H1 (cell line): ENCODE measurements at regions not wholly inside any gene's neighbourhood (a gene's known extent, or its start where the extent isn't known, plus 50 kb on each side); places are given as distances from the start of the nearest gene placed in this dataset.

Experiments
- CTCF ChIA-PET: fragments of 300-600 bp; sonication (Branson Sonifier 250); formaldehyde crosslinking; loops from one replicate; lab custom pipeline; 2021; ENCODE audit not compliant: partially characterized antibody; lab: Charles Lee
- POLR2A ChIA-PET: fragments of 300-600 bp; sonication (Branson Sonifier 250); formaldehyde crosslinking; loops from one replicate; lab custom pipeline; 2021; ENCODE audit warnings: inconsistent platforms; ENCODE audit not compliant: partially characterized antibody; lab: Charles Lee
- DNase-seq, 2 experiments: peaks; one replicate each; pipeline versions ENCODE4 v3.0.0 to v3.0.0-alpha.2; 2010 to 2022; ENCODE audit warnings: low spot score in 2 of 2, low read depth in 1 of 2, mixed read lengths in 1 of 2
- FAIRE-seq: peaks from 2 replicates; lab custom pipeline; 2011; peaks lifted over from hg19 to GRCh38; lab: Jason Lieb, UNC
- H2AFZ ChIP-seq: 2 replicates; pipeline ENCODE4 v1.8.1; 2012; ENCODE audit warnings: low read length, inconsistent platforms
- H2AK5ac ChIP-seq: 2 replicates; pipeline ENCODE4 v1.6.1; 2013; ENCODE audit warnings: low read depth, low read length
- H2BK120ac ChIP-seq: replicated peaks from 2 replicates; pipeline ENCODE3; 2013; ENCODE audit warnings: low read depth, low read length, inconsistent platforms
- H2BK12ac ChIP-seq: 2 replicates; pipeline ENCODE4 v1.6.1; 2013; ENCODE audit warnings: low read depth, low read length
- H2BK15ac ChIP-seq: 2 replicates; pipeline ENCODE4 v1.6.1; 2013; ENCODE audit warnings: low read length
- H2BK20ac ChIP-seq: 2 replicates; pipeline ENCODE4 v1.6.1; 2013; ENCODE audit warnings: low read length
- H2BK5ac ChIP-seq: 2 replicates; pipeline ENCODE4 v1.6.1; 2013; ENCODE audit warnings: low read depth, low read length
- H3K14ac ChIP-seq: 2 replicates; pipeline ENCODE4 v1.6.1; 2013; ENCODE audit warnings: inconsistent platforms; ENCODE audit not compliant: insufficient read length
- H3K18ac ChIP-seq: 2 replicates; pipeline ENCODE4 v1.6.1; 2013; ENCODE audit warnings: low read length; ENCODE audit errors: extremely low read depth
- H3K23ac ChIP-seq: 2 replicates; pipeline ENCODE4 v1.6.1; 2013; ENCODE audit warnings: inconsistent platforms; ENCODE audit not compliant: insufficient read length
- H3K23me2 ChIP-seq: 2 replicates; pipeline ENCODE4 v1.6.1; 2013; ENCODE audit warnings: low read depth, low read length
- H3K27ac ChIP-seq: 2 replicates; pipeline ENCODE4 v1.6.1; 2011; ENCODE audit warnings: low read depth, low read length, inconsistent platforms
- H3K27me3 ChIP-seq, 4 experiments: replicated peaks in 1 of 4; 1 replicate in 1 of 4; 2 replicates in 3 of 4; pipeline versions ENCODE4 v1.6.1 to v1.8.1; 2011 to 2013; ENCODE audit warnings: low read length in 3 of 4, mild to moderate bottlenecking in 3 of 4, inconsistent platforms in 2 of 4, mixed read lengths in 2 of 4, moderate library complexity in 1 of 4; ENCODE audit not compliant: control insufficient read depth in 3 of 4, insufficient read depth in 3 of 4; ENCODE audit errors: extremely low read depth in 1 of 4
- H3K36me3 ChIP-seq, 4 experiments: 2 replicates each; pipeline versions ENCODE4 v1.6.1 to v1.8.1; 2011 to 2013; ENCODE audit warnings: mild to moderate bottlenecking in 4 of 4, low read length in 3 of 4, moderate library complexity in 2 of 4, control low read depth in 1 of 4, inconsistent platforms in 1 of 4; ENCODE audit not compliant: insufficient read depth in 4 of 4, control insufficient read depth in 2 of 4
- H3K4ac ChIP-seq: replicated peaks from 2 replicates; pipeline ENCODE3; 2013; ENCODE audit warnings: low read length, low read depth, mixed read lengths, inconsistent platforms; ENCODE audit not compliant: insufficient read length
- H3K4me1 ChIP-seq, 4 experiments: replicated peaks in 1 of 4; 1 replicate in 1 of 4; 2 replicates in 3 of 4; pipeline versions ENCODE4 v1.6.1 to v1.8.1; 2011 to 2013; ENCODE audit warnings: low read length in 3 of 4, inconsistent platforms in 2 of 4, mixed read lengths in 1 of 4; ENCODE audit not compliant: insufficient read depth in 4 of 4, control insufficient read depth in 3 of 4
- H3K4me2 ChIP-seq, 2 experiments: 2 replicates each; pipeline versions ENCODE4 v1.6.1 to v1.8.1; 2011 to 2013; ENCODE audit warnings: low read depth in 2 of 2, low read length in 2 of 2, control low read depth in 1 of 2, inconsistent platforms in 1 of 2, mild to moderate bottlenecking in 1 of 2; ENCODE audit not compliant: insufficient read depth in 1 of 2
- H3K4me3 ChIP-seq, 4 experiments: fragments of 200-600, 300-600 bp in 1 of 4; sonication (generic), shearing (Covaris generic), sonication (Bioruptor Twin) in 1 of 4; 2 replicates each; pipeline versions ENCODE4 v1.5.1 to v1.8.1; 2011 to 2016; ENCODE audit warnings: low read length in 4 of 4, low read depth in 3 of 4, control low read depth in 2 of 4, inconsistent platforms in 2 of 4, mild to moderate bottlenecking in 2 of 4, mixed read lengths in 1 of 4, moderate library complexity in 1 of 4; ENCODE audit not compliant: insufficient read depth in 2 of 4; ENCODE audit errors: extremely low read depth in 1 of 4
- H3K56ac ChIP-seq: replicated peaks from 2 replicates; pipeline ENCODE3; 2013; ENCODE audit warnings: low read depth, mild to moderate bottlenecking, mixed read lengths, low read length, inconsistent platforms; ENCODE audit not compliant: insufficient read length
- H3K79me1 ChIP-seq: 2 replicates; pipeline ENCODE4 v1.6.1; 2013; ENCODE audit warnings: low read depth, low read length, control low read depth
- H3K79me2 ChIP-seq, 2 experiments: 2 replicates each; pipeline versions ENCODE4 v1.6.1 to v1.8.1; 2012 to 2013; ENCODE audit warnings: low read length in 2 of 2, mild to moderate bottlenecking in 2 of 2, inconsistent platforms in 1 of 2; ENCODE audit not compliant: insufficient read depth in 2 of 2, control insufficient read depth in 1 of 2
- H3K9ac ChIP-seq, 4 experiments: replicated peaks in 1 of 4; 1 replicate in 1 of 4; 2 replicates in 3 of 4; pipeline versions ENCODE4 v1.6.1 to v1.8.1; 2011 to 2013; ENCODE audit warnings: low read depth in 3 of 4, low read length in 3 of 4, control low read depth in 2 of 4, mild to moderate bottlenecking in 2 of 4, moderate library complexity in 2 of 4, inconsistent platforms in 1 of 4; ENCODE audit errors: extremely low read depth in 1 of 4
- H3K9me3 ChIP-seq, 2 experiments: 2 replicates each; pipeline versions ENCODE4 v1.6.1 to v1.8.1; 2012 to 2013; ENCODE audit warnings: mild to moderate bottlenecking in 2 of 2, moderate library complexity in 2 of 2, control low read depth in 1 of 2, inconsistent platforms in 1 of 2, low read depth in 1 of 2, low read length in 1 of 2, mixed read lengths in 1 of 2; ENCODE audit not compliant: insufficient read depth in 2 of 2
- H4K20me1 ChIP-seq, 2 experiments: replicated peaks in 1 of 2; 2 replicates each; pipeline versions ENCODE3 to v1.8.1; 2011 to 2013; ENCODE audit warnings: inconsistent platforms in 2 of 2, low read length in 2 of 2, mild to moderate bottlenecking in 1 of 2; ENCODE audit not compliant: insufficient read depth in 2 of 2, control insufficient read depth in 1 of 2
- H4K5ac ChIP-seq: 2 replicates; pipeline ENCODE4 v1.6.1; 2013; ENCODE audit warnings: low read length, low read depth, mixed read lengths, inconsistent platforms; ENCODE audit not compliant: insufficient read length
- H4K8ac ChIP-seq: 2 replicates; pipeline ENCODE4 v1.8.0; 2013; ENCODE audit warnings: mild to moderate bottlenecking, moderate library complexity, low read length, inconsistent platforms; ENCODE audit not compliant: insufficient read depth; ENCODE audit errors: extremely low read depth
- H4K91ac ChIP-seq: replicated peaks from 2 replicates; pipeline ENCODE3; 2013; ENCODE audit warnings: low read length, mixed read lengths, inconsistent platforms; ENCODE audit not compliant: insufficient read length
- SIRT6 ChIP-seq: IDR thresholded peaks from one replicate; pipeline ENCODE4 v1.7.1; 2012; ENCODE audit warnings: low read length, inconsistent platforms
- WGBS, 2 experiments: shearing (Covaris generic) in 1 of 2; methylation state at CpG; one replicate each; pipeline versions ENCODE4 v1.1.6 to v1.1.7; 2013 to 2015; ENCODE audit warnings: low lambda C conversion rate in 2 of 2, mixed read lengths in 2 of 2, inconsistent platforms in 1 of 2, low coverage in 1 of 2, missing lambda C conversion rate in 1 of 2; ENCODE audit not compliant: insufficient replicate concordance in 2 of 2, insufficient coverage in 1 of 2, insufficient read length in 1 of 2; ENCODE audit errors: extremely low coverage in 1 of 2, missing lambda C conversion rate in 1 of 2; 5-methylcytosine and 5-hydroxymethylcytosine counted together

DNA sequence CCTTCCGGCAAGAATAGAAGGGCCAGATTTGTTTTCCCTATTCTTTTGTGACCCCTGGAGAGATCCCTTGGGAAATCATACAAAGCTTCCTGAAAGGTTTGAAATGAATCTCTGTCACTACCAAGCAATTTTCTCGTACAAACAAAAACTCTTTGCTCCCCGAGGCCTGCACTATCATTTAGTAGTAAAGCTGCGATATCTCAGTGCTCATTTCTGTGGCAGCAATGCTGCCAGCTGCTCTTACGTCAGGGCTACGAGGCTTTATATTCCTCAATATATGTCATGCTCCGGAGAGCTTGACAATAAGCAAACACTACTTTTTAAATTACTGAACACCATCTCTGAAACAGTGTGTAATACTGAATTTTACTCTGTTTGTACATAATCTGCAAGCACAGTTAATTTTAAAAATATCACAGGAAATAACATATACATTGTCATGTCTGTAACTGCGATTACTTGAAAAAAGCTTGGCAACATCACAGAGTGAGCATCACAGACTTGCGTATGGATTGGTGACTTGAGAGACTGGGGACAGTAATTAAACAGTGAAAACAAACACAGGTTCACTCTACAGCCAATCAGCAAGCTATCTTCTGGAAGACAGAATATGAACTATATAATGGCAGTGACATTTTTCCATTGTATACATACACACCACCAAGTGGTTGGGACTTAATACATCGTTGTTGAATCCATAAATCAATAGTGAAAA, 403.3 kb upstream of the NETO1 start:
- H3K79me1 ChIP-seq = no peaks in the 10 kb centered on the region
- no peak overlapping the region for H2BK15ac ChIP-seq
- DNase-seq (no peak), FAIRE-seq (no peak)
- ChIA-PET POLR2A (no interaction called here), CTCF (interaction anchor here (1.1 kb wide), 1 partner anchor 9 kb away, joined by 3 read pairs; no protein-coding TSS in a partner anchor)
- no peaks in the 10 kb centered on the region for H3K23me2 ChIP-seq
- H3K9me3 ChIP-seq = no peaks in the 10 kb centered on the region
- H3K4me2 ChIP-seq = no peak overlapping the region
- no peak overlapping the region for H4K8ac ChIP-seq
- no peak overlapping the region for H3K4ac ChIP-seq
- no peaks in the 10 kb centered on the region for H3K27me3 ChIP-seq
- H3K9ac ChIP-seq = no peak overlapping the region
- H4K91ac ChIP-seq = no peak overlapping the region
- H2BK20ac ChIP-seq = no peak overlapping the region
- H3K56ac ChIP-seq = no peak overlapping the region
- no peak overlapping the region for H2BK12ac ChIP-seq
- no peak for TF ChIP-seq SIRT6
- H2BK5ac ChIP-seq = no peak overlapping the region
- no peaks in the 10 kb centered on the region for H3K4me1 ChIP-seq
- H3K18ac ChIP-seq = no peak overlapping the region
- no peak overlapping the region for H2AK5ac ChIP-seq
- no peak overlapping the region for H2AFZ ChIP-seq
- H4K20me1 ChIP-seq = no peaks in the 10 kb centered on the region
- no peak overlapping the region for H3K14ac ChIP-seq
- no peak overlapping the region for H4K5ac ChIP-seq
- H3K23ac ChIP-seq = no peak overlapping the region
- H2BK120ac ChIP-seq = no peak overlapping the region
- no peaks in the 10 kb centered on the region for H3K36me3 ChIP-seq
- H3K4me3 ChIP-seq = no peak overlapping the region
- WGBS, 2 experiments = 94% methylated on average over 10 of the region's 10 CpGs; no CpG with 5 or more reads in 1 of the 2 experiments
- no peaks in the 10 kb centered on the region for H3K79me2 ChIP-seq
- no peak overlapping the region for H3K27ac ChIP-seq
